ENCODE measurements at regions not wholly inside any gene's neighbourhood (a gene's known extent, or its start where the extent isn't known, plus 50 kb on each side); places are given as distances from the start of the nearest gene placed in this dataset.

DNA sequence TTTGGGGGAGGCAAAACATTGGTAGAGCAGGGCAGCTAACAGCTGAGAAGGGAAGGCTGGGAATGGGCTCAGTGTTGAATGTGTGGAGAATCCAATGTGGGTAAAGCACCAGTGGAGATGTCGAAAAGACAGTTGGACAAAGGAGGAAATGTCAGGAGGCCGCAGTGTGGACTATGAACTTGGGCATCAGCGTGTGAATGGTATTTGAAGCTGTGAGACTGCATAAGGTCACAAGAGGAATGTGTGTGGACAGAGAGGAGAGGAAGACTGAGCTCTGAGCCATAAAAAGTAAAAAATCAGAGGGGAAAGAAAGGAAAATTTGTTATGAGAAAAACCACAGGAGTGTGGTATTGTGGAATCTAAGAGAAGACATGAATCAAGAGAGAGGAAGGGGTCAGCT is 99.4 kb upstream of the ADAMTS16 start:
- Histone ChIP-seq H3K4me2 (no peak overlapping the region), H3K9me3 (no peaks in the 10 kb centered on the region), H3K4me3 (no peak overlapping the region), H3K27ac (no peak overlapping the region), H3K4me1 (no peaks in the 10 kb centered on the region)
- FAIRE-seq (no peak), DNase-seq (ENCODE audit: low read depth in 1 of 2, low spot score in 1 of 2) (no peak), ATAC-seq (no peak)
- CTCF ChIA-PET: interaction anchor here (2.0 kb wide), 1 partner anchor 24 kb away, joined by 6 read pairs; no protein-coding TSS in a partner anchor
- POLR2A ChIA-PET: no interaction called here
- TF ChIP-seq POLR2AphosphoS2 (conservative IDR thresholded peaks at IDR 0.05; ENCODE audit: low read length) (no peak), TFCP2L1 (CRISPR knock-in tag; IDR thresholded peaks at IDR 0.05) (no peak), RARB (CRISPR knock-in tag; IDR thresholded peaks at IDR 0.05) (no peak), EHF (CRISPR knock-in tag; IDR thresholded peaks at IDR 0.05) (no peak), HEYL (CRISPR knock-in tag; IDR thresholded peaks at IDR 0.05) (no peak), EHMT2 (IDR thresholded peaks at IDR 0.05; ENCODE audit: low read depth) (no peak)
- TF ChIP-seq, protein P1, sequence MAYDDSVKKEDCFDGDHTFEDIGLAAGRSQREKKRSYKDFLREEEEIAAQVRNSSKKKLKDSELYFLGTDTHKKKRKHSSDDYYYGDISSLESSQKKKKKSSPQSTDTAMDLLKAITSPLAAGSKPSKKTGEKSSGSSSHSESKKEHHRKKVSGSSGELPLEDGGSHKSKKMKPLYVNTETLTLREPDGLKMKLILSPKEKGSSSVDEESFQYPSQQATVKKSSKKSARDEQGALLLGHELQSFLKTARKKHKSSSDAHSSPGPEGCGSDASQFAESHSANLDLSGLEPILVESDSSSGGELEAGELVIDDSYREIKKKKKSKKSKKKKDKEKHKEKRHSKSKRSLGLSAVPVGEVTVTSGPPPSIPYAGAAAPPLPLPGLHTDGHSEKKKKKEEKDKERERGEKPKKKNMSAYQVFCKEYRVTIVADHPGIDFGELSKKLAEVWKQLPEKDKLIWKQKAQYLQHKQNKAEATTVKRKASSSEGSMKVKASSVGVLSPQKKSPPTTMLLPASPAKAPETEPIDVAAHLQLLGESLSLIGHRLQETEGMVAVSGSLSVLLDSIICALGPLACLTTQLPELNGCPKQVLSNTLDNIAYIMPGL (CRISPR knock-in tag; IDR thresholded peaks at IDR 0.05; ENCODE audit: borderline replicate concordance): no peak
- WGBS (ENCODE audit: missing lambda C conversion rate): 11% methylated on average over 3 of the region's 3 CpGs

DNA sequence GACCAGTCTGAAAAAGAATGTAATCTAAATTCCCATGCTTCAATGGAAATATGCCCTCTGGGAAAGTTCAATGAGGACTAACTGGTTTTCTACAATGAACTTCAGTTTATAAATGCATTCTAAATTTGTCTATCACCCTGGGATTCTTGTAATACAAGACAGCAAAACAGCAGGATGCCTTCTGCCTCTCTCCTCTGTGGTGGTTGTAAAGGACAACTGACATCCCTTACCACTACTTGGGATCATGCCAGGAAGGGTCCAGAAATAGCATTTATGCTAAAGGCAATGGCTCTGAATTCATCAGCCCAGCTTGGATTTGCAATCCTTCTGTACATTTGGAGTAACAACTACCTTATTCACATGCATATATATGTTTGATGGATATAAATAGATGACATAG is 97.3 kb upstream of the ADAMTS16 start:
- no peak for DNase-seq (ENCODE audit: low read depth in 1 of 2, low spot score in 1 of 2)
- no peaks in the 10 kb centered on the region for H3K4me1 ChIP-seq
- no peaks in the 10 kb centered on the region for H3K9me3 ChIP-seq
- TF ChIP-seq JUN (IDR thresholded peaks at IDR 0.05) (no peak), FOSL2 (IDR thresholded peaks at IDR 0.05) (no peak), FOSL2 (CRISPR knock-in tag; IDR thresholded peaks at IDR 0.05) (no peak), POLR2A (IDR thresholded peaks at IDR 0.05; ENCODE audit: low read length) (no peak), PHF8 (IDR thresholded peaks at IDR 0.05; ENCODE audit: borderline replicate concordance, low read depth) (no peak), FOSB (CRISPR knock-in tag; IDR thresholded peaks at IDR 0.05) (no peak), ZSCAN20 (CRISPR knock-in tag; IDR thresholded peaks at IDR 0.05) (no peak), HOXA7 (CRISPR knock-in tag; IDR thresholded peaks at IDR 0.05) (no peak), MAFK (IDR thresholded peaks at IDR 0.05; ENCODE audit: partially characterized antibody) (no peak), ZC3H11A (IDR thresholded peaks at IDR 0.05) (no peak), NFE2L2 (conservative IDR thresholded peaks at IDR 0.05; ENCODE audit: low read length) (no peak), HDAC2 (IDR thresholded peaks at IDR 0.05) (no peak), MAZ (IDR thresholded peaks at IDR 0.05; ENCODE audit: borderline replicate concordance, low read depth, low read length) (no peak), KDM1A (IDR thresholded peaks at IDR 0.05; ENCODE audit: low read depth) (no peak), ESRRA (IDR thresholded peaks at IDR 0.05; ENCODE audit: borderline replicate concordance, low read length) (no peak), NR3C1 (IDR thresholded peaks at IDR 0.05) (no peak), POLR2AphosphoS2 (conservative IDR thresholded peaks at IDR 0.05; ENCODE audit: low read length) (no peak), EHF (CRISPR knock-in tag; IDR thresholded peaks at IDR 0.05) (no peak)
- TF ChIP-seq, protein P2, sequence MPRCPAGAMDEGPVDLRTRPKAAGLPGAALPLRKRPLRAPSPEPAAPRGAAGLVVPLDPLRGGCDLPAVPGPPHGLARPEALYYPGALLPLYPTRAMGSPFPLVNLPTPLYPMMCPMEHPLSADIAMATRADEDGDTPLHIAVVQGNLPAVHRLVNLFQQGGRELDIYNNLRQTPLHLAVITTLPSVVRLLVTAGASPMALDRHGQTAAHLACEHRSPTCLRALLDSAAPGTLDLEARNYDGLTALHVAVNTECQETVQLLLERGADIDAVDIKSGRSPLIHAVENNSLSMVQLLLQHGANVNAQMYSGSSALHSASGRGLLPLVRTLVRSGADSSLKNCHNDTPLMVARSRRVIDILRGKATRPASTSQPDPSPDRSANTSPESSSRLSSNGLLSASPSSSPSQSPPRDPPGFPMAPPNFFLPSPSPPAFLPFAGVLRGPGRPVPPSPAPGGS (IDR thresholded peaks at IDR 0.05): no peak
- TF ChIP-seq, protein P3, sequence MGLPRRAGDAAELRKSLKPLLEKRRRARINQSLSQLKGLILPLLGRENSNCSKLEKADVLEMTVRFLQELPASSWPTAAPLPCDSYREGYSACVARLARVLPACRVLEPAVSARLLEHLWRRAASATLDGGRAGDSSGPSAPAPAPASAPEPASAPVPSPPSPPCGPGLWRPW (IDR thresholded peaks at IDR 0.05): no peak
- TF ChIP-seq, protein P4, sequence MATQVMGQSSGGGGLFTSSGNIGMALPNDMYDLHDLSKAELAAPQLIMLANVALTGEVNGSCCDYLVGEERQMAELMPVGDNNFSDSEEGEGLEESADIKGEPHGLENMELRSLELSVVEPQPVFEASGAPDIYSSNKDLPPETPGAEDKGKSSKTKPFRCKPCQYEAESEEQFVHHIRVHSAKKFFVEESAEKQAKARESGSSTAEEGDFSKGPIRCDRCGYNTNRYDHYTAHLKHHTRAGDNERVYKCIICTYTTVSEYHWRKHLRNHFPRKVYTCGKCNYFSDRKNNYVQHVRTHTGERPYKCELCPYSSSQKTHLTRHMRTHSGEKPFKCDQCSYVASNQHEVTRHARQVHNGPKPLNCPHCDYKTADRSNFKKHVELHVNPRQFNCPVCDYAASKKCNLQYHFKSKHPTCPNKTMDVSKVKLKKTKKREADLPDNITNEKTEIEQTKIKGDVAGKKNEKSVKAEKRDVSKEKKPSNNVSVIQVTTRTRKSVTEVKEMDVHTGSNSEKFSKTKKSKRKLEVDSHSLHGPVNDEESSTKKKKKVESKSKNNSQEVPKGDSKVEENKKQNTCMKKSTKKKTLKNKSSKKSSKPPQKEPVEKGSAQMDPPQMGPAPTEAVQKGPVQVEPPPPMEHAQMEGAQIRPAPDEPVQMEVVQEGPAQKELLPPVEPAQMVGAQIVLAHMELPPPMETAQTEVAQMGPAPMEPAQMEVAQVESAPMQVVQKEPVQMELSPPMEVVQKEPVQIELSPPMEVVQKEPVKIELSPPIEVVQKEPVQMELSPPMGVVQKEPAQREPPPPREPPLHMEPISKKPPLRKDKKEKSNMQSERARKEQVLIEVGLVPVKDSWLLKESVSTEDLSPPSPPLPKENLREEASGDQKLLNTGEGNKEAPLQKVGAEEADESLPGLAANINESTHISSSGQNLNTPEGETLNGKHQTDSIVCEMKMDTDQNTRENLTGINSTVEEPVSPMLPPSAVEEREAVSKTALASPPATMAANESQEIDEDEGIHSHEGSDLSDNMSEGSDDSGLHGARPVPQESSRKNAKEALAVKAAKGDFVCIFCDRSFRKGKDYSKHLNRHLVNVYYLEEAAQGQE (IDR thresholded peaks at IDR 0.05): no peak
- CTCF ChIA-PET: no interaction called here
- FAIRE-seq: no peak
- H3K4me3 ChIP-seq: no peak overlapping the region
- no peak overlapping the region for H3K27ac ChIP-seq
- no peak overlapping the region for H3K4me2 ChIP-seq
- ATAC-seq: no peak
- POLR2A ChIA-PET: no interaction called here
